Calu3 (cell line): ENCODE measurements at regions not wholly inside any gene's neighbourhood (a gene's known extent, or its start where the extent isn't known, plus 50 kb on each side); places are given as distances from the start of the nearest gene placed in this dataset.

ENCODE experiments used
- BruUV-seq: library from RNA; stranded (reverse); fragments of 400-500 nt; replicated peaks from 2 replicates; lab custom pipeline; 2021; lab: Mats Ljungman, UMichigan
- CTCF ChIA-PET: fragments of 300-600 bp; sonication (Branson Sonifier 250); formaldehyde crosslinking; loops from one replicate; lab custom pipeline; 2022; ENCODE audit warnings: antibody characterized with exemption; lab: Charles Lee
- DNase-seq: peaks from one replicate; pipeline ENCODE4 v3.0.0; 2022
- H3K27ac Mint-ChIP-seq: one replicate; pipeline ENCODE4 v1.8.0; 2022; ENCODE audit warnings: mixed read lengths; ENCODE audit not compliant: unreplicated experiment
- H3K27me3 Mint-ChIP-seq: one replicate; pipeline ENCODE4 v1.8.0; 2022; ENCODE audit warnings: mixed read lengths; ENCODE audit not compliant: unreplicated experiment
- H3K36me3 Mint-ChIP-seq: one replicate; pipeline ENCODE4 v1.8.0; 2022; ENCODE audit warnings: mild to moderate bottlenecking, moderate library complexity, mixed read lengths; ENCODE audit not compliant: insufficient read depth, unreplicated experiment
- H3K4me1 Mint-ChIP-seq: one replicate; pipeline ENCODE4 v1.8.0; 2022; ENCODE audit warnings: mild to moderate bottlenecking, low read depth, mixed read lengths; ENCODE audit not compliant: unreplicated experiment
- H3K4me3 Mint-ChIP-seq: one replicate; pipeline ENCODE4 v1.8.0; 2022; ENCODE audit warnings: mild to moderate bottlenecking, low read depth, moderate library complexity, mixed read lengths; ENCODE audit not compliant: unreplicated experiment
- H3K9me3 Mint-ChIP-seq: one replicate; pipeline ENCODE4 v1.8.0; 2022; ENCODE audit warnings: low read depth, mixed read lengths; ENCODE audit not compliant: unreplicated experiment
- CTCF ChIP-seq: fragments of 200-600 bp; IDR thresholded peaks from one replicate; pipeline ENCODE4 v1.8.0; 2022; ENCODE audit warnings: antibody characterized with exemption; ENCODE audit not compliant: unreplicated experiment
- intact Hi-C: fragments of 100-400 bp; cut with micrococcal nuclease; formaldehyde crosslinking; loops from one replicate; pipeline ENCODE4 v1.10.0; 2022; ENCODE audit not compliant: unreplicated experiment

- H3K9me3 Mint-ChIP-seq: peaks cover 13% of the 10 kb centered on the region
- H3K4me3 Mint-ChIP-seq: no peak overlapping the region
- intact Hi-C loops: no loop called here
- no TSS peak for BruUV-seq
- no peak for DNase-seq
- no peak for TF ChIP-seq CTCF
- H3K4me1 Mint-ChIP-seq: no peaks in the 10 kb centered on the region
- no peaks in the 10 kb centered on the region for H3K27me3 Mint-ChIP-seq
- H3K36me3 Mint-ChIP-seq: no peaks in the 10 kb centered on the region
- H3K27ac Mint-ChIP-seq: no peak overlapping the region
- CTCF ChIA-PET: no interaction called here
Observed at GRCh38 chr1:232329103-232329813, 300.7 kb downstream of the SIPA1L2 start.

GRCh38 chr1:232328486-232329102 is 301.3 kb downstream of the SIPA1L2 start:
- no peaks in the 10 kb centered on the region for H3K27me3 Mint-ChIP-seq
- peaks cover 10% of the 10 kb centered on the region for H3K9me3 Mint-ChIP-seq
- TF ChIP-seq CTCF: no peak
- DNase-seq: no peak
- H3K4me1 Mint-ChIP-seq: no peaks in the 10 kb centered on the region
- no peaks in the 10 kb centered on the region for H3K36me3 Mint-ChIP-seq
- no TSS peak for BruUV-seq
- H3K4me3 Mint-ChIP-seq: no peak overlapping the region
- intact Hi-C loops: no loop called here
- no peak overlapping the region for H3K27ac Mint-ChIP-seq
- CTCF ChIA-PET: no interaction called here

GRCh38 chr1:232327899-232328298 is 302.0 kb downstream of the SIPA1L2 start:
- Mint-ChIP-seq H3K36me3 (no peaks in the 10 kb centered on the region), H3K27ac (no peak overlapping the region), H3K4me1 (no peaks in the 10 kb centered on the region), H3K27me3 (no peaks in the 10 kb centered on the region), H3K9me3 (peaks cover 10% of the 10 kb centered on the region), H3K4me3 (no peak overlapping the region)
- no TSS peak for BruUV-seq
- DNase-seq: no peak
- CTCF ChIA-PET: no interaction called here
- intact Hi-C loops: no loop called here
- no peak for TF ChIP-seq CTCF

GRCh38 chr1:232327269-232327668 is 302.7 kb downstream of the SIPA1L2 start:
- DNase-seq: no peak
- CTCF ChIA-PET: interaction anchor here (0.7 kb wide), 1 partner anchor 485 kb away, joined by 3 read pairs; no protein-coding TSS in a partner anchor
- Mint-ChIP-seq H3K27me3 (no peaks in the 10 kb centered on the region), H3K36me3 (no peaks in the 10 kb centered on the region), H3K4me3 (no peak overlapping the region), H3K9me3 (peaks cover 10% of the 10 kb centered on the region), H3K4me1 (no peaks in the 10 kb centered on the region), H3K27ac (no peak overlapping the region)
- no TSS peak for BruUV-seq
- TF ChIP-seq CTCF: no peak
- intact Hi-C loops: no loop called here
